ENCODE measurements at regions not wholly inside any gene's neighbourhood (a gene's known extent, or its start where the extent isn't known, plus 50 kb on each side); places are given as distances from the start of the nearest gene placed in this dataset.

DNA sequence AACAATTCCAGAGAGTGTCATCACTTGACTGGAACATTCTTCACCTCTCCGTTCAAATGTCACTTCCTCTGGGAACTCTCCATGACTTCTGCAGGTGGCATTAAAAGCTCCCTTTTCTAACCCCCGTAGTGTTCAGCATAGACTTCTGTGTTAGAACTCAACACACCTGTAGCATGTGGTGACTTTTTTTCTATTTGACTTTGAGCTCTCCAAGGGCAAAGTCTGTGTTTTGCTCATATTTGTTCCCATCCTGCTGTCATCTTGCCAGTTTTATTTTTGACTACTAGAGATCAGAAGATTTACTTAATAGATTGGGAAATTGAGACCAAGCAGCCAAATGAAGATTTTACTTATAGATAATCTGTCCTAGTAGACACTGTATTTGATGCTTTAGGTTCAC is 367.1 kb downstream of the INSC start:
- H3K4me3 ChIP-seq (ENCODE audit: low read depth, low read length) = no peak overlapping the region
- no peak for TF ChIP-seq CTCF (IDR thresholded peaks at IDR 0.05; ENCODE audit: insufficient read depth, low read length, missing control alignments)
- ChIA-PET POLR2A (no interaction called here), CTCF (no interaction called here)
- no peak for DNase-seq (ENCODE audit: low read depth, low spot score)

DNA sequence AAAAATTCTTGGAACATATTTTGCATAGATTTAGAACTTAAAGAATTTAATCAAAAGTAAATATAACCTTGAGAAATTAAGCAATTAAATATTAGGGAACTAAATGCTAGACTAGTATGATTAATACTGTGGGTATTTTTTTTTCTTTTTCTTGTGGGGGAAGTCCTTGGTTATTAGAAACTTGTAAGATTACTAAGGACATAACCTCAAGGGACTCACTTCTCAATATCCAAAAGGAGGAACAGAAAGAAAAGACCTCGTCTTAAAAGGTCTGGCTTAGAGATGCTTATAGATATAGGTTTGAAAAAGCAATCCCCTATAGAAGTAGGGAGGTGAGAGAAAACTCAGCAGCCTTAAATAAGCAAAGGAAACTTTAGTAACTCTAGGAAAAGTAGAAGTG is 368.5 kb downstream of the INSC start:
- H3K4me3 ChIP-seq (ENCODE audit: low read depth, low read length) = no peak overlapping the region
- no peak for DNase-seq (ENCODE audit: low read depth, low spot score)
- POLR2A ChIA-PET = no interaction called here
- TF ChIP-seq CTCF (IDR thresholded peaks at IDR 0.05; ENCODE audit: insufficient read depth, low read length, missing control alignments) = no peak
- CTCF ChIA-PET = no interaction called here

DNA sequence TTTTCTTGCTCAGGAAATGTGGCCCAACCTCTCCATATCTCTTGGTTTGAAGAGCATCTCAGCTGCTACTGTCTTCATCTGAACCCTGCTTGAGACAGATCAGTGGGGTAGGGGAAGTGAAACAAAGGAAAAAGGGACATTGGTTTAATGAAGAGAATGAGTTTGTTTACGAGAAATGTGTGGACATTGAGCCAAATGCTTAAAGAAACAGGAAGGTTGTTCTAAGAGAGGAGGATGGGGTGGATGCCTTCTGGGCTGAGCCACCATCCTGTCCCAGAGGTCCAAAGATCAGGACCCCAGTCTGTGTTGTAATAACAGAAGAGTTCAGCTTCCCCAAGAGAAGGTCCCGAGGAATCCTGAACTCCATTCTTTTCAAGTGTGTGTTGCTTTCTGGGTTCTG is 369.7 kb downstream of the INSC start:
- no peak for TF ChIP-seq CTCF (IDR thresholded peaks at IDR 0.05; ENCODE audit: insufficient read depth, low read length, missing control alignments)
- POLR2A ChIA-PET = no interaction called here
- CTCF ChIA-PET = no interaction called here
- no peak for DNase-seq (ENCODE audit: low read depth, low spot score)
- H3K4me3 ChIP-seq (ENCODE audit: low read depth, low read length) = no peak overlapping the region

DNA sequence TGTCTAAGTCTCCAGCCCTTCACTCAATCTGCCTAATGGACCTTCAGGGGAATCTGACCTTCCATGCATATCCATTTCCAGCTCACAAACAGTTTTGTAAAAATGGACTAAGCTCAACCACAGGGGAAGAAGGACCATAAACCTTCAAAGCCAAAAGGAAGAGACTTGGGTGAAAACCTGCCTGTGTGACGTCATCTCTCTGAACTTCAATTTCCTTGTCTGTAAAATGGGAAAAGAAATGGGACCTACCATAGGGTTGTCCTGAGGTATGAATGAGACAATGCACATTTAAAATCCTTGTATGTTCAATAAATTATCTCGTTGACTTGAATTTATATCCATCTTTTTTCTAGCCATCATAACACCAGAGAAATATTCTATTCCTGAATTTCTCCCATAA is 370.7 kb downstream of the INSC start:
- ChIA-PET CTCF (no interaction called here), POLR2A (no interaction called here)
- no peak for DNase-seq (ENCODE audit: low read depth, low spot score)
- TF ChIP-seq CTCF (IDR thresholded peaks at IDR 0.05; ENCODE audit: insufficient read depth, low read length, missing control alignments) = no peak
- no peak overlapping the region for H3K4me3 ChIP-seq (ENCODE audit: low read depth, low read length)

DNA sequence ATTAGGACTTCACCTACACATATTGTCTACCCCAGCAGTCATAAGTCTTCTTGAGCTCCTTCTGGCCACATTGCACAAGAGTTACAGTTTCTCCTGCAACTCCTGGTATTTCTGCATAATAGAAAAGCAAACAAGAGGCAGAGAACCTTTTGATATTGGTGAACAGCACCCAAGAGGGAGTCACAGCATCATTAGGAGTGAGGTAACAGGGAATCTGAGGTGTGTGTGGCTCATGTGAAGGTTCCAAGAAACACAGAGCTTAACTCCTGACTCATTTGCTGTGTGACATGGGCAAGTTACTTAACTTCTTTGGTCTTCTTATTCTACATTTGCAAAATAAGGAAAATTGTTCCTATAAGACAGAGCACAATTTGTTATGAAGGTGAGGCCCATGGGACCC is 374.6 kb downstream of the INSC start:
- no peak overlapping the region for H3K4me3 ChIP-seq (ENCODE audit: low read depth, low read length)
- ChIA-PET POLR2A (no interaction called here), CTCF (no interaction called here)
- no peak for TF ChIP-seq CTCF (IDR thresholded peaks at IDR 0.05; ENCODE audit: insufficient read depth, low read length, missing control alignments)
- no peak for DNase-seq (ENCODE audit: low read depth, low spot score)

DNA sequence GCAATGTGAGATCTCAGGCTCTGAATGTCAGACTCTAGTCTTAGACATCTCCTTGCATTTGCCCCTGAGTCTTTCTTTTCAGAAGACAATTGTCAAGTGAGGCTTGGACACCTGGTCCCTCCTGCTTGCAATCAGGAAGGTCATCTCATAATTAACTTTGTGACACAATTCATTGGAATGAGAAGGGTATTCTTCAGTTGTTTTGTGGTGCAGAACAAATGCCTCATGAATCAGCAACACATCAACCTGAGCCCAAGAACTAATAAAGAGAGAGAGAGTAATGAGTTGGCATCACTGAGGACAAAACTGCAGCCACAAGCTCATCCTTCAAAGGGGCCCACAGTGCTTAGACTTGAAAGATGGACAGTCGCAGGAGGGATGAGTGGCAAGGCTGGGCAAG is 375.8 kb downstream of the INSC start:
- H3K4me3 ChIP-seq (ENCODE audit: low read depth, low read length) = no peak overlapping the region
- CTCF ChIA-PET = no interaction called here
- DNase-seq (ENCODE audit: low read depth, low spot score) = no peak
- POLR2A ChIA-PET = no interaction called here
- no peak for TF ChIP-seq CTCF (IDR thresholded peaks at IDR 0.05; ENCODE audit: insufficient read depth, low read length, missing control alignments)
